Left cardiac atrium (tissue), 4 donors: ENCODE measurements at regions not wholly inside any gene's neighbourhood (a gene's known extent, or its start where the extent isn't known, plus 50 kb on each side); places are given as distances from the start of the nearest gene placed in this dataset.
"Not testable (repeated sequence)": the region's sequence is repeated elsewhere in the genome, so short reads cannot be mapped to it uniquely, and the experiment has no call there.

Experiments
- ATAC-seq, 2 donors: fragments of 200-7000 bp; cut with Tn5 transposase; one replicate each; pipeline ENCODE4 v1.9.1; 2020; ENCODE audit warnings: mild to moderate bottlenecking in 2 of 2, moderate library complexity in 2 of 2
- DNase-seq: peaks from one replicate; pipeline ENCODE4 v3.0.0-alpha.2; 2020
- intact Hi-C, 2 donors: fragments of 100-400 bp; cut with DNase I; formaldehyde crosslinking; loops; one replicate each; pipeline versions ENCODE4 v1.14.1 to v1.15.1; 2022 to 2023
- donor health status: DM: no; HTN: yes; CAD: no.
- donor health status: DM: no; HTN: yes; CAD: no; lungs with severe emphysema.
- donor health status: DM: yes; HTN: yes; CAD: no.
- donor health status: Dilated cardiomyopathy.

- intact Hi-C loops = no loop called here
- DNase-seq = no peak
- ATAC-seq = no peak
Observed at GRCh38 chr1:217150366-217150765, 427.1 kb upstream of the ESRRG start.

- no peak for DNase-seq
- intact Hi-C loops = no loop called here
- ATAC-seq = no peak
Observed at GRCh38 chr1:217149791-217150190, 426.6 kb upstream of the ESRRG start.

- ATAC-seq (no peak), DNase-seq (no peak)
- intact Hi-C loops = no loop called here
Observed at GRCh38 chr1:217141711-217142110, 418.5 kb upstream of the ESRRG start.

- DNase-seq = no peak
- ATAC-seq = peak; percentile 30 to 65
- intact Hi-C loops = no loop called here
Observed at GRCh38 chr1:217140041-217140901, 417.0 kb upstream of the ESRRG start.

GRCh38 chr1:217139513-217139912, 416.3 kb upstream of the ESRRG start:
- ATAC-seq = no peak
- no peak for DNase-seq
- intact Hi-C loops = no loop called here

- DNase-seq = no peak
- intact Hi-C loops = no loop called here
- ATAC-seq = no peak
Observed at GRCh38 chr1:217138799-217139466, 415.7 kb upstream of the ESRRG start.

- no peak for ATAC-seq
- DNase-seq = no peak
- intact Hi-C loops = no loop called here
Observed at GRCh38 chr1:217138173-217138765, 415.0 kb upstream of the ESRRG start.

GRCh38 chr1:217137210-217137881, 414.1 kb upstream of the ESRRG start:
- intact Hi-C loops = no loop called here
- no peak for DNase-seq
- peak in 1 of 2 donors; percentile 17 for ATAC-seq

- no peak for ATAC-seq
- no peak for DNase-seq
- intact Hi-C loops = no loop called here
Observed at GRCh38 chr1:217136895-217137205, 413.6 kb upstream of the ESRRG start.

GRCh38 chr1:217135987-217136894, 413.0 kb upstream of the ESRRG start:
- intact Hi-C loops = no loop called here
- ATAC-seq = no peak
- no peak for DNase-seq

- peak; percentile 32 to 47 for ATAC-seq
- DNase-seq = peak; percentile 38
- intact Hi-C loops = no loop called here
Observed at GRCh38 chr1:217135569-217135915, 412.3 kb upstream of the ESRRG start.

- no peak for DNase-seq
- peak; percentile 58 to 74 for ATAC-seq
- intact Hi-C loops = no loop called here
Observed at GRCh38 chr1:217134857-217135568, 411.8 kb upstream of the ESRRG start.

- ATAC-seq = peak; percentile 39 to 60
- no peak for DNase-seq
- intact Hi-C loops = no loop called here
Observed at GRCh38 chr1:217133958-217134856, 411.0 kb upstream of the ESRRG start.

- ATAC-seq (no peak), DNase-seq (no peak)
- intact Hi-C loops = no loop called here
Observed at GRCh38 chr1:217133092-217133491, 409.9 kb upstream of the ESRRG start.

GRCh38 chr1:217123340-217123739, 400.1 kb upstream of the ESRRG start:
- intact Hi-C loops, DNase-seq, ATAC-seq: not testable (repeated sequence)

GRCh38 chr1:217117973-217118465, 394.8 kb upstream of the ESRRG start:
- ATAC-seq (no peak), DNase-seq (no peak)
- intact Hi-C loops = no loop called here
